GM12891 (cell line): ENCODE measurements at regions not wholly inside any gene's neighbourhood (a gene's known extent, or its start where the extent isn't known, plus 50 kb on each side); places are given as distances from the start of the nearest gene placed in this dataset.
"Not testable (repeated sequence)": the region's sequence is repeated elsewhere in the genome, so short reads cannot be mapped to it uniquely, and the experiment has no call there.

Experiments
- DNase-seq: peaks from one replicate; pipeline ENCODE4 v3.0.0; 2011; ENCODE audit warnings: low spot score; ENCODE audit not compliant: insufficient read length
- FAIRE-seq: peaks from 2 replicates; lab custom pipeline; 2011; peaks lifted over from hg19 to GRCh38; lab: Jason Lieb, UNC
- PAX5 ChIP-seq: IDR thresholded peaks from 2 replicates; pipeline ENCODE4 v1.6.1; 2011; ENCODE audit warnings: low read length, moderate library complexity, mild to moderate bottlenecking; ENCODE audit not compliant: insufficient read depth, severe bottlenecking
- POLR2A ChIP-seq: IDR thresholded peaks from 2 replicates; pipeline ENCODE4 v1.6.1; 2011; ENCODE audit warnings: low read depth, low read length, control low read depth
- POLR2AphosphoS5 ChIP-seq: IDR thresholded peaks from 2 replicates; pipeline ENCODE4 v1.6.1; 2011; ENCODE audit warnings: low read depth, low read length, control low read depth
- POU2F2 ChIP-seq: IDR thresholded peaks from 2 replicates; pipeline ENCODE4 v1.6.1; 2011; ENCODE audit warnings: low read depth, mild to moderate bottlenecking, control low read depth, low read length, moderate library complexity
- SPI1 ChIP-seq: IDR thresholded peaks from 2 replicates; pipeline ENCODE4 v1.6.1; 2011; ENCODE audit warnings: low read depth, low read length, control low read depth
- TAF1 ChIP-seq: IDR thresholded peaks from 2 replicates; pipeline ENCODE4 v1.6.1; 2011; ENCODE audit warnings: low read depth, low read length, control low read depth

DNA sequence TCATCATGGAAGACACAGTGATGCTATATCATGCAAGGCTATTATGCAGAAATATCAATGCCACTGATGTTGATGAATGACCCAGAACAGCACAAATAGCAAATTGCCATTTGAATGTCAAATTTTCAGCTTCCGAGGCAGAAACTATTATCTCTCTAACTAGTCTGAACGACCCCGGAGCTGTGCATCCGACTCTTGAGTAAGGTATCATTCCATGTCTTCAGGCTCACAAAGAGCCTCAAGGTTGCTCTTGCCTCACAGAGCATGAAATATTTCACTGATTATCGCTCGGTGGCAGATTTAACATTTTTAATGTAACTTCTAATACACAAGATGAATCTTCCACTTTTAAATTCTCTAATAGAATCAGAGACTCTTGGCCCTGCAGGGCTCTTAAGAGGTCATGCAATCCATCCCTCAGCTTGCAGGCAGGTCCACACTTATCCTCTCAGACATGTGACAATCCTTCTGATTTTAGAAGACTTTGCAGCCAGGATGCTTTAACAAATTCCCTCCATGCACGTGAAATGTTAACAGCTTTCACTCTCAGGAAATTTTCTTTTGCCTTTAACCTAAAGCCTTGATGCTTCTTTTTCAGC is 221.0 kb downstream of the FRK start:
- DNase-seq (no peak), FAIRE-seq (no peak)
- TF ChIP-seq SPI1 (no peak), PAX5 (no peak), TAF1 (no peak), POLR2A (no peak), POLR2AphosphoS5 (no peak), POU2F2 (no peak)

DNA sequence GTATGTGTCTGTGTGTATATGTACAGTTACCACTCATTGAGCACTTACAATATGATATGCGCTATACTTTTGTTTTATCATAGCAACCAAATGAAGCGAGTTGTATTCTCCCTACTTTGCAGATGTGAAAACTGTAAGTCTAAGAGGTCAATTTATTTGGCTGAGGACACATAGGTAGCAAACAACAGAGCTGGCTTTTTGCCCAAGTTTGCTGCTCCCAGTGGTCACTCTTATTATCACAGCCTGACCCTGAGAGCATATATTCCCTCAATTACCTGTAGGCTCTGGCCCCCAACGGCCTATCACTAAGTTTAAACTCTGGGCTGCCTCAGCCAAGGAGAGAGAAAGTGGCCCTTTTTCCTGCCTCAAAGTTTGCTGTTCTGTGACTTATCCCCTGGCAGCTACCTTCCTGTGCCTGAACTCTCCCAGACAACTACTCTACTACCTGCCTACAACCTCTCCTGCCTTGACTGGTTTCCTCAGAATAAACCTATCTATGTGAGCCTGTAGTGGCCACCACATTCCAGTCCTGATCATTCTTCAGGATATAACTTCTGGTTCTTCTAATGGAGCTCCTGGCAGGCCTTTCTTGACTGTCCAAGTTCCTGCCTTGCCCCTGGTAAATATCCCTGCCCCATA is 221.8 kb downstream of the FRK start:
- TF ChIP-seq PAX5, result no peak
- TF ChIP-seq POLR2AphosphoS5, result no peak
- no peak for TF ChIP-seq SPI1
- TF ChIP-seq POLR2A, result no peak
- TF ChIP-seq POU2F2, result no peak
- no peak for TF ChIP-seq TAF1
- FAIRE-seq, result peak; percentile 76

DNA sequence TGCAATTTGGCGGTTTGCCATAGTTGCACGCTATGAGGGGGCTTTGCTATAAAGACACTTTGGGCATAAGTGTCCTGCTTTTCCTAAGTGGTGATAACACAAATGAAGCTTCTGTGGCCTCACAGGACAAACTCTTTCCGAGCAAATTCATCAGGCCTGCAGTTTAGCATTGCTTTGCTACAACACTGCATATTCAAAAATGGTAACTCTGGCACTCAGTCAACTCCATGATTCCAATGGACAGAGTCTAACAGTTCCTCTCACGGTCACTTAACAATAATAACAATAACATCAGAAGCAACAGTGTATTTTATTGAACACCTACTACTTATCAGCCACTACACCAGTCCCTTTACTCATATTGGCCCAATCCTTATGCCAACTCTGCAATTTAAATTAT is 222.5 kb downstream of the FRK start:
- DNase-seq (no peak), FAIRE-seq (no peak)
- no peak for TF ChIP-seq TAF1
- TF ChIP-seq POU2F2, result no peak
- TF ChIP-seq PAX5, result no peak
- TF ChIP-seq SPI1, result no peak
- no peak for TF ChIP-seq POLR2AphosphoS5
- TF ChIP-seq POLR2A, result no peak

More for the DNA sequence above, 221.8 kb downstream of the FRK start:
- DNase-seq, result peak; percentile 15

DNA sequence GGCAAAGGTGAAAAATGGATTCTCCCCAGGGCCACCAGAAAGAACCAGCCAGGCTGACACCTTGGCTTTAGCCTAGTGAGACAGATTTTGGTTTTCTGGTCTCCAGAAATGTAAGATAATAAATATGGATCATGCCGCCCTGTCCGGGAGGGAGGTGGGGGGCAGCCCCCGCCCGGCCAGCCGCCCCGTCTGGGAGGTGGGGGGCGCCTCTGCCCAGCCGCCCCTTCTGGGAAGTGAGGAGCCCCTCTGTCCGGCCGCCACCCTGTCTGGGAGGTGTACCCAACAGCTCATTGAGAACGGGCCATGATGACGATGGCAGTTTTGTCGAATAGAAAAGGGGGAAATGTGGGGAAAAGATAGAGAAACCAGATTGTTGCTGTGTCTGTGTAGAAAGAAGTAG is 224.3 kb downstream of the FRK start:
- FAIRE-seq, DNase-seq: not testable (repeated sequence)

DNA sequence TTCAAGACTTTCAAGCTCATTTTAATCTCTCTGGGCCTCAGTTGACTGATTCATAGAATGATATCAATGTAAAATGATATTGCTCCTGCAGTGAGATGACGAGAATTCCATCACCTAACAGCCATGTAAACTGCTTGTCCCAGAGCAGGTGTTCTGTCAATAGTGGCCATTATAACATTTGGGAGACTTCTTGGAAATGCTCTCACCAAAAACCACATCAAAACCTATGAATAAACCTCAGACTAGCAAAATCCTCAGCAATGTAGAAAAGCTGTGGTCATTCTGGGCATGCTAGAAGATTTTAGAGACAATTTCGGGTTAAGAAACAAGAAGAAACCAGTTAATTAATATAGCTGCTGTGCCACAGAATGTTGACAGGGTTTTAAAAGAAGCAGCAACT is 225.4 kb downstream of the FRK start:
- FAIRE-seq (no peak), DNase-seq (no peak)
- TF ChIP-seq POLR2A (no peak), SPI1 (no peak), POLR2AphosphoS5 (no peak), TAF1 (no peak), POU2F2 (no peak), PAX5 (no peak)

DNA sequence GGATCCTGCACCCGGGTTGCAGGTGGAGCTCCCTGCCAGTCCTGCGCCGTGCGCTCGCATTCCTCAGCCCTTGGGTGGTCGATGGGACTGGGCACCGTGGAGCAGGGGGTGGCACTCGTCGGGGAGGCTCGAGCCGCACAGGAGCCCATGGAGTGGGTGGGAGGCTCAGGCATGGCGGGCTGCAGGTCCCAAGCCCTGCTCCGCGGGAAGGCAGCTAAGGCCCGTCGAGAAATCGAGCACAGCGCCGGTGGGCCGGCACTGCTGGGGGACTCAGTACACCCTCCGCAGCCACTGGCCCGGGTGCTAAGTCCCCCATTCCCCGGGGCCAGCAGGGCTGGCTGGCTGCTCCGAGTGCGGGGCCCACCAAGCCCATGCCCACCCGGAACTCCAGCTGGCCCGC is 226.1 kb downstream of the FRK start:
- DNase-seq, FAIRE-seq: not testable (repeated sequence)

DNA sequence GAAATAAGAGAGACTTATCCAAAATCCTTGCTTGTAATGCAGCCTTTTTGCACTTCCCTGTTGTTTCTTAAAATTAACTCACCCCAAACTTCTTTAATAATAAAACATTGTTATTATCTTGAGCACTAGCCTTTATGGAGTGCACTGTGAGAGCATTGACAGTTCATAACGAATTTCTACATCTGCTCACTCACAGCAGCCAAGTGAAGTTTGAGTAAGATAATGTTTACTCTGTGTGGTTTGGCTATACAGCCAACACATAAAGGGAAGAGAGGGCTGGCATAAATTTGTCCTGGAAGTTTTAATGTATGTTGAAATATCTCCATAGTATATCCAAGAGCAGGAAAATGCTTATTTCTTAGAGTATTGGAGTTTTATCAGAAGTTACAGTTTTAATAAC is 227.9 kb downstream of the FRK start:
- FAIRE-seq (no peak), DNase-seq (no peak)
- TF ChIP-seq POLR2A (no peak), POLR2AphosphoS5 (no peak), PAX5 (no peak), SPI1 (no peak), POU2F2 (no peak), TAF1 (no peak)

DNA sequence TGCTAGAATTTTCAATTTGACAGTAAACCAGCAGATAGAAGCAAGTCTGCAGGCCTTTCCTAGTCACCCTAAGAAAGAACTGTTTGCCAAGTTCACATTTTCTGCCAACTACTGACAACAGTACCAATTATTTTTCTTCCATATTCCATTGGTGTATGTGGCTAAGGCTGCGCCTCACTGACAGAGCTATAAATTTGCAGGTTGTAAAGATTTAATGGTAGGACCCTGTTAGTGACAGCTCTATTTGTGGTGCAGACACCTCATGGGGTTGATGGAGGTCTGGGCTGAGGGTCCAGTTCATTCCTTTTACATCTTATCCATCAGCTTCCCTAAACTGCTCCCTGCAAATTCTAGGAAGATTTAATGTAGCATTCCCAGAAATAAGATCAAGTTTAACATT is 228.5 kb downstream of the FRK start:
- TF ChIP-seq SPI1 (no peak), POU2F2 (no peak), POLR2AphosphoS5 (no peak), TAF1 (no peak), POLR2A (no peak), PAX5 (no peak)
- FAIRE-seq (no peak), DNase-seq (no peak)

DNA sequence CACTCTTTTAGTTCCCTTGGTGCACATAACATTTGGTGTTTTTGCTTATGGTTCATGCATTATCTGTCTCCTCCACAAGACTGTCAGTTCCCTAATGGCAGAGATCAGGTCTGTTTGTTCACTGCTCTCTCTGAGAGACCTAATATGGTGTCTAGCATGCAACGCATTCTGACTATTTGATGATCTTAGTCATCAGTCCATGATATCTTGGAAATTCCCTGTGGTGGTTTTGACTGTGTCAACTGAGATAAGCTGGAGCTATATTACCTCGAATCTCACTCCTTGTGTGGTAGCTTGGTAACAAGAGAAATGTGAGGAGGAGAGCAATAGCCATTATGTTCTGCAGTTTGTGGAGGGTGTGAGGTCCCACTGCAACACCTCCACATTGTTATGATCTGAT is 229.8 kb downstream of the FRK start:
- TF ChIP-seq TAF1 (no peak), PAX5 (no peak), POLR2A (no peak), POLR2AphosphoS5 (no peak), POU2F2 (no peak), SPI1 (no peak)
- peak; percentile 13 for FAIRE-seq
- DNase-seq, result no peak

DNA sequence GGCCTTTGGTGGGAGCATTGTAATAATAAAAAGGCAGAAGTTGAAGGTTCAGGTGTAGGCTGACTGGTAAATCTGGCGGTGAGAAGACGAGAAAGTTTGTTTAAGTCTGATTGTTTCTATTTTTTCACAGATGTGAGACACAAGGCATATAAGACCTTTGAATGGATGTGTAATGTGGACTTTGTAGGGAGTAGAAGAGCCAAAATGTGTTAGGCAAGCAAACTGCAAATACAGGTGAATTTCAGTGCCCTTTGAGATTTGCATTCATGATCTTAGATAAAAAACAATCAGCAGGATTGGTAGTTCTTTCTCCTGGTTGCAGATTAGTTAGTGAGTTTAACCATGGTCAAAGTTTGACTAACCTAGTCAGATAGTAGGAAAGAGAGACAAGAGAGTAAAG is 238.9 kb downstream of the FRK start:
- FAIRE-seq (no peak), DNase-seq (no peak)
- TF ChIP-seq POLR2AphosphoS5, result no peak
